SK-N-SH (cell line): ENCODE measurements at regions not wholly inside any gene's neighbourhood (a gene's known extent, or its start where the extent isn't known, plus 50 kb on each side); places are given as distances from the start of the nearest gene placed in this dataset.

Source experiments
- EZH2phosphoT487 ChIP-seq: fragments of 200-600 bp; sonication (generic); IDR thresholded peaks from 2 replicates; pipeline ENCODE4 v1.6.1; 2017; ENCODE audit warnings: low read depth, mixed run types, mild to moderate bottlenecking, antibody characterized with exemption, moderate library complexity, borderline replicate concordance
- TEAD4 ChIP-seq: IDR thresholded peaks from 2 replicates; pipeline ENCODE4 v1.4.0; 2012; ENCODE audit warnings: mild to moderate bottlenecking, borderline replicate concordance; ENCODE audit not compliant: insufficient read depth
- TF ChIP-seq, protein P1 (sequence below): fragments of 200-600 bp; sonication (generic); IDR thresholded peaks from 2 replicates; pipeline ENCODE4 v1.6.1; 2017; ENCODE audit warnings: antibody characterized with exemption, mild to moderate bottlenecking, moderate library complexity
- TF ChIP-seq, protein P2 (sequence below): IDR thresholded peaks from 2 replicates; pipeline ENCODE4; 2012

DNA sequence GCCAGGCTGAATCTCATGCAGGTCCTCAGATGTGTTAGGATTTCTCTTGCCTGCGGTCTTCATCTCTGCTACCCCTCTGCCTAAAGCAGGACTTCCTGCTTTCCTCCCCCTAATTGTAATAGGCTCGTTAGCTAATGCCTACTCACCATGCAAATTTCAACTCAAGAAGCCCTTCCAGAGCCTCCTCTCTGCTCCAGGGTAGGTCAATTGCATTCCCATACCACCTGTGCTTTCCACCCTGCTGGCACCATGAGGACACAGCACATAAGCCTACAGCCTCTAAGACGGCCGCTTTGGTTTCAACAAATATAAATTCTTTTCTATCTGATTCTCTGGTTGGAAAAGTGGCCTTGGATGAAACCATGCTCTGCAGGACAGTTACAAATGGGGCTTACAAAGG is 93.9 kb downstream of the QDPR start:
- TF ChIP-seq, protein P1, sequence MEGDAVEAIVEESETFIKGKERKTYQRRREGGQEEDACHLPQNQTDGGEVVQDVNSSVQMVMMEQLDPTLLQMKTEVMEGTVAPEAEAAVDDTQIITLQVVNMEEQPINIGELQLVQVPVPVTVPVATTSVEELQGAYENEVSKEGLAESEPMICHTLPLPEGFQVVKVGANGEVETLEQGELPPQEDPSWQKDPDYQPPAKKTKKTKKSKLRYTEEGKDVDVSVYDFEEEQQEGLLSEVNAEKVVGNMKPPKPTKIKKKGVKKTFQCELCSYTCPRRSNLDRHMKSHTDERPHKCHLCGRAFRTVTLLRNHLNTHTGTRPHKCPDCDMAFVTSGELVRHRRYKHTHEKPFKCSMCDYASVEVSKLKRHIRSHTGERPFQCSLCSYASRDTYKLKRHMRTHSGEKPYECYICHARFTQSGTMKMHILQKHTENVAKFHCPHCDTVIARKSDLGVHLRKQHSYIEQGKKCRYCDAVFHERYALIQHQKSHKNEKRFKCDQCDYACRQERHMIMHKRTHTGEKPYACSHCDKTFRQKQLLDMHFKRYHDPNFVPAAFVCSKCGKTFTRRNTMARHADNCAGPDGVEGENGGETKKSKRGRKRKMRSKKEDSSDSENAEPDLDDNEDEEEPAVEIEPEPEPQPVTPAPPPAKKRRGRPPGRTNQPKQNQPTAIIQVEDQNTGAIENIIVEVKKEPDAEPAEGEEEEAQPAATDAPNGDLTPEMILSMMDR, result no peak
- no peak for TF ChIP-seq TEAD4
- TF ChIP-seq, protein P2, sequence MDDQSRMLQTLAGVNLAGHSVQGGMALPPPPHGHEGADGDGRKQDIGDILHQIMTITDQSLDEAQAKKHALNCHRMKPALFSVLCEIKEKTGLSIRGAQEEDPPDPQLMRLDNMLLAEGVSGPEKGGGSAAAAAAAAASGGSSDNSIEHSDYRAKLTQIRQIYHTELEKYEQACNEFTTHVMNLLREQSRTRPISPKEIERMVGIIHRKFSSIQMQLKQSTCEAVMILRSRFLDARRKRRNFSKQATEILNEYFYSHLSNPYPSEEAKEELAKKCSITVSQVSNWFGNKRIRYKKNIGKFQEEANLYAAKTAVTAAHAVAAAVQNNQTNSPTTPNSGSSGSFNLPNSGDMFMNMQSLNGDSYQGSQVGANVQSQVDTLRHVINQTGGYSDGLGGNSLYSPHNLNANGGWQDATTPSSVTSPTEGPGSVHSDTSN, result no peak
- no peak for TF ChIP-seq EZH2phosphoT487
